Progenitor cell of endocrine pancreas (in vitro differentiated cells): ENCODE measurements at regions not wholly inside any gene's neighbourhood (a gene's known extent, or its start where the extent isn't known, plus 50 kb on each side); places are given as distances from the start of the nearest gene placed in this dataset.

Experiments used
- DNase-seq: peaks from one replicate; pipeline ENCODE4 v3.0.0; 2021; ENCODE audit warnings: low spot score; ENCODE audit not compliant: unreplicated experiment
- H3K27ac Mint-ChIP-seq: 2 replicates; pipeline ENCODE4 v1.8.0; 2021; ENCODE audit warnings: mild to moderate bottlenecking, moderate library complexity, mixed read lengths
- H3K27me3 Mint-ChIP-seq: 2 replicates; pipeline ENCODE4 v1.8.0; 2021; ENCODE audit warnings: mixed read lengths
- H3K36me3 Mint-ChIP-seq: 2 replicates; pipeline ENCODE4 v1.8.0; 2022; ENCODE audit warnings: mixed read lengths; ENCODE audit not compliant: insufficient read depth
- H3K4me1 Mint-ChIP-seq: 2 replicates; pipeline ENCODE4 v1.8.0; 2021; ENCODE audit warnings: low read depth, mixed read lengths
- H3K4me3 Mint-ChIP-seq: 2 replicates; pipeline ENCODE4 v1.8.0; 2021; ENCODE audit warnings: low read depth, mild to moderate bottlenecking, moderate library complexity, mixed read lengths
- H3K9me3 Mint-ChIP-seq: 2 replicates; pipeline ENCODE4 v1.8.0; 2021; ENCODE audit warnings: low read depth, mixed read lengths
- TF ChIP-seq, protein P1 (sequence below): fragments of 200-600 bp; sonication (generic); IDR thresholded peaks from one replicate; pipeline ENCODE4 v1.5.0; 2021; ENCODE audit warnings: antibody characterized with exemption, mild to moderate bottlenecking; ENCODE audit not compliant: unreplicated experiment

DNA sequence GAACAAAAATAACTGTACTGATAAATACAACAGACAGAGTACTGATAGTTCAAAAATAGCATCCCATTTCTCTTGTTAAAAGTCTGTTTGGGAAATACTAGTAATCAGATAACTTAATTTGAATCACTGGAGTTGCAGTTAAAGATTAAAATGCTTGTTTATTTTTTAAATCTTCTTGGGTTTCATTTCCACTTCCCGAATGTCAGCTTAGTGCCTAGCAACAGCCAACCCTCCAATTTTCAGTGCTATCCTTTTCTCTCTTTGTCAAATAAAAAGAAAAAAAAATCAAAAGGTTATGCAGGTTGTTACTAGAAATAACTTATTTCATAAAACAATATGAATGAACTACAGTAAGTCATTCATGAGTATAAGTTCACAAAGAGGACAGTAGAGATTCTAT lies 257.7 kb upstream of the STXBP5 start:
- DNase-seq, result no peak
- Mint-ChIP-seq H3K27ac (no peak overlapping the region), H3K4me3 (no peak overlapping the region), H3K36me3 (peaks cover 1% of the 10 kb centered on the region), H3K27me3 (no peaks in the 10 kb centered on the region), H3K4me1 (peaks cover 23% of the 10 kb centered on the region), H3K9me3 (peaks cover 21% of the 10 kb centered on the region)
- TF ChIP-seq, protein P1, sequence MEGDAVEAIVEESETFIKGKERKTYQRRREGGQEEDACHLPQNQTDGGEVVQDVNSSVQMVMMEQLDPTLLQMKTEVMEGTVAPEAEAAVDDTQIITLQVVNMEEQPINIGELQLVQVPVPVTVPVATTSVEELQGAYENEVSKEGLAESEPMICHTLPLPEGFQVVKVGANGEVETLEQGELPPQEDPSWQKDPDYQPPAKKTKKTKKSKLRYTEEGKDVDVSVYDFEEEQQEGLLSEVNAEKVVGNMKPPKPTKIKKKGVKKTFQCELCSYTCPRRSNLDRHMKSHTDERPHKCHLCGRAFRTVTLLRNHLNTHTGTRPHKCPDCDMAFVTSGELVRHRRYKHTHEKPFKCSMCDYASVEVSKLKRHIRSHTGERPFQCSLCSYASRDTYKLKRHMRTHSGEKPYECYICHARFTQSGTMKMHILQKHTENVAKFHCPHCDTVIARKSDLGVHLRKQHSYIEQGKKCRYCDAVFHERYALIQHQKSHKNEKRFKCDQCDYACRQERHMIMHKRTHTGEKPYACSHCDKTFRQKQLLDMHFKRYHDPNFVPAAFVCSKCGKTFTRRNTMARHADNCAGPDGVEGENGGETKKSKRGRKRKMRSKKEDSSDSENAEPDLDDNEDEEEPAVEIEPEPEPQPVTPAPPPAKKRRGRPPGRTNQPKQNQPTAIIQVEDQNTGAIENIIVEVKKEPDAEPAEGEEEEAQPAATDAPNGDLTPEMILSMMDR, result no peak

DNA sequence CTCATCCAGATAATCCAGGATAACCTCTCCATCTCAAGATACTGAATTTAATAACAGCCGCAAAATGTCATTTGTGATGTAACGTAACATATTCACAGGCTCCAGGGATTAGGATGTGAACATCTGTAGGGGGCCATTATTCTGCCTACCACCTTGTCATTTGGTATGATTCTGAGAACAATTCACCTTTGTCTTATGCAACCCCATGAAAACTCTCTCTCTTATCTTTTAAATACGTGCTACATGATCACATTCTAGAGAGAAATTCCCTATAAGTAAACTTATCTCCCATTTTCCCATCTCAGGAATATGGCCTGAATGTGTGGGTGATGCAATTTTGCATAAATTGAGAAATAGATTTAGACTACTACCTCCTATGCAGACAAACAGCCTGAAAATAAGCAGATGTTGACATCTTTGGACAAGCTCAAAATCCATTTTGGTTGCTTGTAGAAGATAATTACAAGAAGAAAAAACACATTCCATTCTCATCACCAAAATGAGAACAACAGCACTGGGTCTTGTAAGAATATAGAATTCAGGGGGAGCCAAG lies 255.4 kb upstream of the STXBP5 start:
- Mint-ChIP-seq H3K4me1 (peaks cover 25% of the 10 kb centered on the region), H3K27me3 (no peaks in the 10 kb centered on the region), H3K27ac (no peak overlapping the region), H3K36me3 (no peaks in the 10 kb centered on the region), H3K9me3 (peaks cover 11% of the 10 kb centered on the region), H3K4me3 (no peak overlapping the region)
- no peak for DNase-seq
- TF ChIP-seq, protein P1, result no peak

DNA sequence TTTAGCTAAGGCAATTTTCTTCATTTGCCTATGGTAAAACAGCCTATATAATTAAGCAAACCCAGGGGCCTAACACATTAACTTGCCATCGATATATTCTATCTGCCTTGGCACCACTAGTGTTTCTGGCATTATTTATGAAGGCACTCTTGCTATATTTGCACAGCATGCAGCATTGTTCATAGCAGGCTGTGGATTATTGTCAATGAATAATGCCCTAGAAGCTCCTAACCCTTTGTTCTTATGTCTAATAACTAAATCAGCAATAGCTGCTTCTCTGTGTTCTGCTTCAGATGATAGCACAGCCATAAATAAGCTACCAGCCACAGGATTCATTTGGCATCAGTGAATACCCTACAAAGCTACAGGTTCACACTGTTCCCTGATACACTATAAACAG lies 254.8 kb upstream of the STXBP5 start:
- no peak for DNase-seq
- no peaks in the 10 kb centered on the region for H3K36me3 Mint-ChIP-seq
- TF ChIP-seq, protein P1, result no peak
- no peak overlapping the region for H3K4me3 Mint-ChIP-seq
- H3K27ac Mint-ChIP-seq, result no peak overlapping the region
- H3K9me3 Mint-ChIP-seq, result peaks cover 11% of the 10 kb centered on the region
- no peaks in the 10 kb centered on the region for H3K27me3 Mint-ChIP-seq
- peaks cover 25% of the 10 kb centered on the region for H3K4me1 Mint-ChIP-seq

DNA sequence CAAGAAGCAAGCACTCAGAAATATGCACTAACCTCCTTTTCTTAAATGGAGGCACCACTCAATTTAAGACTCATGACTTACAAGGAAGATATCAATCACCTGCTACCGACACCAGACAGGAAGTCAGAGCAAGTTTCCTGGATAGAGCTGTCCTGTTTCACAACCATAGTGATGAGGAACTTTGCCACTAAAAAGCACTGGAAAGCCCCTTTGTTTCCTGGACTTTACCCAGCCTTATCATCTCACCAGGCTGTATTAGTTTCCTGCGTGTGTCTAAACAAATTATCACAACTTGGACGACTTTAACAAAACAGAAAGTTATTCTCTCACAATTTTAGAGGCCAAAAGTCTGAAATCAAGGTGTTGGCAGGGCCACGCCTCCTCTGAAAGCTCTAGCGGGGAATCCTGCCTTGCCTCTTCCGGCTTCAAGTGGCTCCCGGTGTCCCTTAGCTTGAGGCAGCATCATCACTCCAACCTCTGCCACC lies 253.8 kb upstream of the STXBP5 start:
- peak overlapping the region; percentile 24 for H3K27ac Mint-ChIP-seq
- H3K4me3 Mint-ChIP-seq, result no peak overlapping the region
- peaks cover 11% of the 10 kb centered on the region for H3K9me3 Mint-ChIP-seq
- H3K4me1 Mint-ChIP-seq, result peaks cover 22% of the 10 kb centered on the region
- H3K27me3 Mint-ChIP-seq, result no peaks in the 10 kb centered on the region
- DNase-seq, result no peak
- H3K36me3 Mint-ChIP-seq, result no peaks in the 10 kb centered on the region
- TF ChIP-seq, protein P1, result no peak

DNA sequence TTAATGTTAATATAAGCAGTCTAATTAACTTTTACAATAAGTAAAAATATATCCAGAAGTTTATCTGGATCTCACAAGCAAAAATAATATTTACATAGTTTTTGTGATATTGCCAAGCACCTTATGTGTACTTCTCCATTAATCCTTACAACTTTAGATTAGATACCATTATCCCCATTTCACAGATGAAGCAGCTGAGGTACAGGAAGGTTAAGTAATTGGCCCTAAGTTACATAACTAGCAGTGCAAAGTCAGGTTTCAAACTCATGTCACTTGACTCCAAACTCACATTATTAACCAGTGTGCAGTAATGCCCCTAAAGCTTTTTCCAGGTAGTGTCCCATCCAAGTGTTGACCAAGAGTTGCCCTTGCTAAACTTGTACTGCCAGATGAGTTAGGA lies 248.6 kb upstream of the STXBP5 start:
- TF ChIP-seq, protein P1, result no peak
- no peaks in the 10 kb centered on the region for H3K36me3 Mint-ChIP-seq
- no peak overlapping the region for H3K4me3 Mint-ChIP-seq

More for the DNA sequence above, 248.6 kb upstream of the STXBP5 start:
- H3K4me1 Mint-ChIP-seq, result peaks cover 3% of the 10 kb centered on the region
- H3K27ac Mint-ChIP-seq, result no peak overlapping the region
- DNase-seq, result no peak
- no peaks in the 10 kb centered on the region for H3K9me3 Mint-ChIP-seq
- H3K27me3 Mint-ChIP-seq, result no peaks in the 10 kb centered on the region
